SK-N-SH treated with all-trans-retinoic acid at 6 μM for 48 hours (cell line): ENCODE measurements at regions not wholly inside any gene's neighbourhood (a gene's known extent, or its start where the extent isn't known, plus 50 kb on each side); places are given as distances from the start of the nearest gene placed in this dataset.
A peak's percentile ranks its signal among the peaks of the same experiment; 100 is the strongest.

ENCODE experiments used
- ATAC-seq: fragments of 200-7000 bp; cut with Tn5 transposase; 3 replicates; pipeline ENCODE4 v1.9.1; 2020; ENCODE audit warnings: mild to moderate bottlenecking, moderate library complexity
- ARNTL ChIP-seq: fragments of 450-650 bp; formaldehyde crosslinking; IDR thresholded peaks from 2 replicates; pipeline ENCODE4 v1.5.0; 2020; ENCODE audit warnings: low read depth, mild to moderate bottlenecking, moderate library complexity, borderline replicate concordance
- BACH2 ChIP-seq: fragments of 250-450 bp; sonication (Bioruptor Pico); IDR thresholded peaks from 2 replicates; pipeline ENCODE4 v1.9.0; 2021; ENCODE audit warnings: mild to moderate bottlenecking, borderline replicate concordance
- CREB5 ChIP-seq: fragments of 250-450 bp; sonication (Bioruptor Pico); IDR thresholded peaks from 2 replicates; pipeline ENCODE4 v1.5.1; 2020; ENCODE audit warnings: low read depth, mild to moderate bottlenecking, moderate library complexity
- CSDC2 ChIP-seq: fragments of 250-450 bp; sonication (Bioruptor Pico); IDR thresholded peaks from 2 replicates; pipeline ENCODE4 v1.5.0; 2020; ENCODE audit warnings: mild to moderate bottlenecking, moderate library complexity
- CSRNP3 ChIP-seq: fragments of 250-450 bp; sonication (Bioruptor Pico); IDR thresholded peaks from 2 replicates; pipeline ENCODE4 v1.5.1; 2021; ENCODE audit warnings: mild to moderate bottlenecking, moderate library complexity
- ESRRG ChIP-seq: fragments of 250-450 bp; sonication (Bioruptor Pico); IDR thresholded peaks from 2 replicates; pipeline ENCODE4 v1.6.1; 2021; ENCODE audit warnings: mild to moderate bottlenecking
- GLIS3 ChIP-seq: fragments of 250-450 bp; sonication (Bioruptor Pico); IDR thresholded peaks from 2 replicates; pipeline ENCODE4 v1.5.0; 2020; ENCODE audit warnings: mild to moderate bottlenecking, moderate library complexity
- ISL1 ChIP-seq: fragments of 250-450 bp; sonication (Bioruptor Pico); IDR thresholded peaks from 2 replicates; pipeline ENCODE4 v2.1.2; 2022; ENCODE audit warnings: mild to moderate bottlenecking, moderate library complexity
- OSR1 ChIP-seq: fragments of 250-450 bp; sonication (Bioruptor Pico); IDR thresholded peaks from 2 replicates; pipeline ENCODE4 v1.8.0; 2022; ENCODE audit warnings: moderate library complexity, mild to moderate bottlenecking, inconsistent platforms
- PATZ1 ChIP-seq: fragments of 250-450 bp; sonication (Bioruptor Pico); IDR thresholded peaks from 2 replicates; pipeline ENCODE4 v1.8.0; 2020; ENCODE audit warnings: mild to moderate bottlenecking, moderate library complexity, borderline replicate concordance
- POU6F1 ChIP-seq: fragments of 250-450 bp; sonication (Bioruptor Pico); IDR thresholded peaks from 2 replicates; pipeline ENCODE4 v1.8.0; 2021; ENCODE audit warnings: low read depth, mild to moderate bottlenecking, moderate library complexity, borderline replicate concordance
- PPARA ChIP-seq: fragments of 250-450 bp; sonication (Bioruptor Pico); IDR thresholded peaks from 2 replicates; pipeline ENCODE4 v1.5.0; 2020; ENCODE audit warnings: mild to moderate bottlenecking, borderline replicate concordance
- RARB ChIP-seq: fragments of 250-450 bp; sonication (Bioruptor Pico); IDR thresholded peaks from 2 replicates; pipeline ENCODE4 v1.8.0; 2021; ENCODE audit warnings: mild to moderate bottlenecking, moderate library complexity
- SNAI2 ChIP-seq: fragments of 250-450 bp; sonication (Bioruptor Pico); IDR thresholded peaks from 2 replicates; pipeline ENCODE4 v1.5.0; 2020; ENCODE audit warnings: mild to moderate bottlenecking, moderate library complexity
- TOX ChIP-seq: fragments of 250-450 bp; sonication (Bioruptor Pico); IDR thresholded peaks from 2 replicates; pipeline ENCODE4 v1.8.0; 2021; ENCODE audit warnings: mild to moderate bottlenecking, moderate library complexity, borderline replicate concordance
- TSHZ2 ChIP-seq: fragments of 250-450 bp; sonication (Bioruptor Pico); IDR thresholded peaks from 2 replicates; pipeline ENCODE4 v1.5.0; 2020; ENCODE audit warnings: mild to moderate bottlenecking, moderate library complexity
- ZC3H10 ChIP-seq: fragments of 250-450 bp; sonication (Bioruptor Pico); IDR thresholded peaks from 2 replicates; pipeline ENCODE4 v1.5.1; 2021; ENCODE audit warnings: mild to moderate bottlenecking, moderate library complexity
- ZFP3 ChIP-seq: fragments of 250-450 bp; sonication (Bioruptor Pico); IDR thresholded peaks from 2 replicates; pipeline ENCODE4 v1.5.0; 2020; ENCODE audit warnings: mild to moderate bottlenecking, moderate library complexity
- ZFP30 ChIP-seq: fragments of 450-650 bp; formaldehyde crosslinking; IDR thresholded peaks from 2 replicates; pipeline ENCODE4 v1.5.0; 2022; ENCODE audit warnings: mild to moderate bottlenecking, moderate library complexity
- ZNF565 ChIP-seq: fragments of 450-650 bp; formaldehyde crosslinking; conservative IDR thresholded peaks from 2 replicates; pipeline ENCODE4 v1.5.0; 2020; ENCODE audit warnings: low read depth, mild to moderate bottlenecking, moderate library complexity
- ZNF70 ChIP-seq: fragments of 450-650 bp; formaldehyde crosslinking; IDR thresholded peaks from 2 replicates; pipeline ENCODE4 v1.5.0; 2020; ENCODE audit warnings: mild to moderate bottlenecking, moderate library complexity
- ZNF8 ChIP-seq: fragments of 450-650 bp; formaldehyde crosslinking; IDR thresholded peaks from 2 replicates; pipeline ENCODE4 v1.5.0; 2020; ENCODE audit warnings: mild to moderate bottlenecking, moderate library complexity

- ATAC-seq: peak; percentile 71
- TF ChIP-seq PPARA: no peak
- TF ChIP-seq OSR1: no peak
- TF ChIP-seq BACH2: no peak
- no peak for TF ChIP-seq ISL1
- TF ChIP-seq RARB (CRISPR knock-in tag): no peak
- TF ChIP-seq ZNF565 (CRISPR knock-in tag): no peak
- TF ChIP-seq TSHZ2 (CRISPR knock-in tag): no peak
- no peak for TF ChIP-seq ZFP30 (CRISPR knock-in tag)
- no peak for TF ChIP-seq ZC3H10 (CRISPR knock-in tag)
- no peak for TF ChIP-seq PATZ1
- no peak for TF ChIP-seq CSDC2 (CRISPR knock-in tag)
- TF ChIP-seq GLIS3 (CRISPR knock-in tag): no peak
- TF ChIP-seq ZFP3 (CRISPR knock-in tag): no peak
- no peak for TF ChIP-seq CREB5 (CRISPR knock-in tag)
- TF ChIP-seq ESRRG (CRISPR knock-in tag): no peak
- no peak for TF ChIP-seq TOX (CRISPR knock-in tag)
These were observed 1146.2 kb upstream of the SPRY2 start for GRCh38 chr13:81487151-81487550.

GRCh38 chr13:81480634-81481033, 1139.7 kb upstream of the SPRY2 start:
- TF ChIP-seq ZNF70 (no peak), ZFP30 (CRISPR knock-in tag) (no peak), ARNTL (CRISPR knock-in tag) (no peak), ESRRG (CRISPR knock-in tag) (no peak), CREB5 (CRISPR knock-in tag) (no peak), ZC3H10 (CRISPR knock-in tag) (no peak), OSR1 (no peak), ZNF8 (CRISPR knock-in tag) (no peak), CSRNP3 (CRISPR knock-in tag) (no peak), PPARA (no peak), POU6F1 (CRISPR knock-in tag) (no peak), ZFP3 (CRISPR knock-in tag) (no peak), CSDC2 (CRISPR knock-in tag) (no peak), SNAI2 (CRISPR knock-in tag) (no peak)
- no peak for ATAC-seq
